ENCODE measurements at regions not wholly inside any gene's neighbourhood (a gene's known extent, or its start where the extent isn't known, plus 50 kb on each side); places are given as distances from the start of the nearest gene placed in this dataset.
"Not testable (repeated sequence)": the region's sequence is repeated elsewhere in the genome, so short reads cannot be mapped to it uniquely, and the experiment has no call there.

- H3K36me3 ChIP-seq = no peaks in the 10 kb centered on the region
- no peak for DNase-seq
- H3K9ac ChIP-seq (ENCODE audit: low read depth in 2 of 2, low read length in 2 of 2) = no peak overlapping the region
- H3K4me3 ChIP-seq = no peak overlapping the region
- intact Hi-C loops (cut with DNase I) = no loop called here
- no peak overlapping the region for H3K27ac ChIP-seq
- H3K4me1 ChIP-seq = no peaks in the 10 kb centered on the region
- TF ChIP-seq, protein P1, sequence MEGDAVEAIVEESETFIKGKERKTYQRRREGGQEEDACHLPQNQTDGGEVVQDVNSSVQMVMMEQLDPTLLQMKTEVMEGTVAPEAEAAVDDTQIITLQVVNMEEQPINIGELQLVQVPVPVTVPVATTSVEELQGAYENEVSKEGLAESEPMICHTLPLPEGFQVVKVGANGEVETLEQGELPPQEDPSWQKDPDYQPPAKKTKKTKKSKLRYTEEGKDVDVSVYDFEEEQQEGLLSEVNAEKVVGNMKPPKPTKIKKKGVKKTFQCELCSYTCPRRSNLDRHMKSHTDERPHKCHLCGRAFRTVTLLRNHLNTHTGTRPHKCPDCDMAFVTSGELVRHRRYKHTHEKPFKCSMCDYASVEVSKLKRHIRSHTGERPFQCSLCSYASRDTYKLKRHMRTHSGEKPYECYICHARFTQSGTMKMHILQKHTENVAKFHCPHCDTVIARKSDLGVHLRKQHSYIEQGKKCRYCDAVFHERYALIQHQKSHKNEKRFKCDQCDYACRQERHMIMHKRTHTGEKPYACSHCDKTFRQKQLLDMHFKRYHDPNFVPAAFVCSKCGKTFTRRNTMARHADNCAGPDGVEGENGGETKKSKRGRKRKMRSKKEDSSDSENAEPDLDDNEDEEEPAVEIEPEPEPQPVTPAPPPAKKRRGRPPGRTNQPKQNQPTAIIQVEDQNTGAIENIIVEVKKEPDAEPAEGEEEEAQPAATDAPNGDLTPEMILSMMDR (IDR thresholded peaks at IDR 0.05) = no peak
- H3K27me3 ChIP-seq = no peaks in the 10 kb centered on the region
- H3K9me3 ChIP-seq = no peaks in the 10 kb centered on the region
These were observed 190.8 kb downstream of the FASLG start for GRCh38 chr1:172849653-172850052.

DNA sequence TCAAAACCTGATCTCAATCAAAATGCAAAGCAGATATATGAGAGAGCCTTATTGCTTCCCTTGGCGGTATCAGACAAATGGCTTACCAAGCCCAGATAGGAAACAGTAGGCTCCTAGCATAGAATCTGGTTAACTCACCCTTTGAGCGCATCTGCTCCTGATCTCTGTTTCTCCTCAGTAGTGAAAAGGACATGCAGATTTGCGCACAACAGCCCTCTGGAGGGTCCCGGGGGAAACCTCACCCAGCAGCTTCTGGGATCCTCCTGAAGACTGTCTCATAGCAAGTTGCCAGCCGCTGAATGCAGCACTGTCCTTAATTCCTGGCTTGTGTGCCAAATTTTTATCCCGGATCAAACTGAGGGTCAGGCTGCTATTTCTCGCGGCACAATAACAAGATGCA is 192.2 kb downstream of the FASLG start:
- intact Hi-C loops (cut with DNase I) = no loop called here
- no peak overlapping the region for H3K9ac ChIP-seq (ENCODE audit: low read depth in 2 of 2, low read length in 2 of 2)
- no peaks in the 10 kb centered on the region for H3K36me3 ChIP-seq
- H3K4me3 ChIP-seq = no peak overlapping the region
- no peak overlapping the region for H3K27ac ChIP-seq
- TF ChIP-seq, protein P1 (IDR thresholded peaks at IDR 0.05) = no peak
- no peaks in the 10 kb centered on the region for H3K4me1 ChIP-seq
- no peaks in the 10 kb centered on the region for H3K27me3 ChIP-seq
- H3K9me3 ChIP-seq = no peaks in the 10 kb centered on the region
- DNase-seq = no peak

DNA sequence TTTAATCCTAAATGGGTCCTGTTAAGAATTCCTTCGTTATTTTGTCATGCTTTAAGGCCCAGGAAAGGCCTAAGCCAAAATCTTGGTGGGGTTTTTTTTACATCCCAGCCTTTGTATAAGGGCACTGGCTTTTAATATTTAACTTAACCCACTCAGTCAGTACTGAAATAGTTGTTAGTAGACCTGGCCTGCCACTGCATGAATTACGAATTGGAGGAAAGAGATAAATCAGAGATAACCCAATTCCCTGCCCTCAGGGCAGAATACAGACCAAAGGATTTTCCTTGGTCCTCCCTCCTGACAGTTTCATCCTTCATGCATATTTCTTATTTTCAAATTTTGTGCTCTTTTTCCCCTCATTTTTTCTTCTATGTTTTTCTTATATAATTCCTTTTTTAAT is 193.0 kb downstream of the FASLG start:
- no peaks in the 10 kb centered on the region for H3K27me3 ChIP-seq
- no peaks in the 10 kb centered on the region for H3K4me1 ChIP-seq
- no peak overlapping the region for H3K27ac ChIP-seq
- TF ChIP-seq, protein P1 (IDR thresholded peaks at IDR 0.05) = no peak
- no peaks in the 10 kb centered on the region for H3K36me3 ChIP-seq
- DNase-seq = no peak
- no peaks in the 10 kb centered on the region for H3K9me3 ChIP-seq
- H3K4me3 ChIP-seq = no peak overlapping the region
- intact Hi-C loops (cut with DNase I) = no loop called here
- H3K9ac ChIP-seq (ENCODE audit: low read depth in 2 of 2, low read length in 2 of 2) = no peak overlapping the region

- H3K9ac ChIP-seq (ENCODE audit: low read depth in 2 of 2, low read length in 2 of 2); H3K9me3 ChIP-seq; H3K4me1 ChIP-seq; H3K4me3 ChIP-seq; H3K27ac ChIP-seq; intact Hi-C loops (cut with DNase I); DNase-seq; H3K27me3 ChIP-seq; H3K36me3 ChIP-seq: not testable (repeated sequence)
These were observed 194.8 kb downstream of the TNFSF18 start for GRCh38 chr1:172855983-172856382.

DNA sequence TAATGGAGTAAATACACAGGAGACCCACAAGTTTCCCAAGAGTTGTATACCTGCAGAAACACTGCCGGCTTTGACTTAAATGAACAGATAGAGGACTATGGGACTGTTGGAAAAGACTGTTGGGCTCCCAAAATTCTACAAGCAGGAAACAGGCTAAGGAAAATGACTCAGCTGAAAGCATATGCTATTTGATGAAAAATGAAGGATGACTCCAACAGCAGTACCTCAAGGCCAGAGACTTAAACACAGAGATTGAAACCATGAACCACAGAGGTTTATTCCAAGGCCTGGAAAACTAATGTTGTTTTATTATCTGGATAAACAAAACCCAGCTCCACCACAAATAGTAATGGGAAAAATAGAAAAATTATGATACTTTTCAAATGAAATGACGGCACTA is 187.7 kb downstream of the TNFSF18 start:
- TF ChIP-seq, protein P1 (IDR thresholded peaks at IDR 0.05) = no peak
- H3K9me3 ChIP-seq = no peaks in the 10 kb centered on the region
- DNase-seq = no peak

DNA sequence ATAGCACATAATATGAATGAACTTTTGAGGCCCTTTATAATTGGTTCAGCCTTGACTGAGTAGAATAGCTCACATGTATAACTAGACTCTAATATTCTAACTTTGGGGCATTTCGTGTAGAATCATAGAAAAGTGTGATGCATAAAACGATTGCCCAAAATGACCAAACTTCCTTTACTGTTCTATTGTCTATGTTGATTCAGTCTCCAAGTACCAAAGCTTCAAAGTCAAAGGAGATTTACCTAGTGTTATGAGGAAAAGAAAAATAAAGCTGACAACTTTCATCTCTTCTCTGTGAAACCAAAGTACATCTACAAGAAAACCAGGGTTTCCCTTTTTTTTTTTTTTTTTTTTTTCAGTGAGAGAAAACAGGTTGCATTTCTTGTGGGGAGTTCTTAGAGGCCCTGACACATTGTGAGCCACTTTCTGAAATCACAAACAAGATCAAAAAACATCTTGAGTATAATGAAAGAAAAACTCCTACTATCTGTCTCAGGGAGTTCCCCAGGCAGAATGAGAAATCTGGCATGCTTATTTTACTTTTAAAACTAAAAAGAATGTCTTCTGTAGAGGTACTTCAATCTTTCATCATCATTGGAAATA is 183.4 kb downstream of the TNFSF18 start:
- no peaks in the 10 kb centered on the region for H3K27me3 ChIP-seq
- H3K9me3 ChIP-seq = no peaks in the 10 kb centered on the region
- intact Hi-C loops (cut with DNase I) = no loop called here
- no peak overlapping the region for H3K9ac ChIP-seq (ENCODE audit: low read depth in 2 of 2, low read length in 2 of 2)
- no peaks in the 10 kb centered on the region for H3K4me1 ChIP-seq
- no peak for DNase-seq
- TF ChIP-seq, protein P1 (IDR thresholded peaks at IDR 0.05) = no peak
- H3K4me3 ChIP-seq = no peak overlapping the region
- no peaks in the 10 kb centered on the region for H3K36me3 ChIP-seq
- no peak overlapping the region for H3K27ac ChIP-seq

More for the DNA sequence above, 187.7 kb downstream of the TNFSF18 start:
- H3K27ac ChIP-seq = no peak overlapping the region
- H3K4me3 ChIP-seq = no peak overlapping the region
- H3K36me3 ChIP-seq = no peaks in the 10 kb centered on the region
- H3K4me1 ChIP-seq = no peaks in the 10 kb centered on the region
- H3K9ac ChIP-seq (ENCODE audit: low read depth in 2 of 2, low read length in 2 of 2) = no peak overlapping the region
- intact Hi-C loops (cut with DNase I) = no loop called here
- no peaks in the 10 kb centered on the region for H3K27me3 ChIP-seq

Data from colonic mucosa (tissue), 4 donors.